ENCODE measurements at regions not wholly inside any gene's neighbourhood (a gene's known extent, or its start where the extent isn't known, plus 50 kb on each side); places are given as distances from the start of the nearest gene placed in this dataset.

- Histone ChIP-seq H3K4me3 (IDR thresholded peaks at IDR 0.05; ENCODE audit: insufficient read depth, low read depth, low read length) (no peak overlapping the region), H3K4me2 (no peak overlapping the region), H3K79me2 (ENCODE audit: insufficient read depth, low read depth) (no peaks in the 10 kb centered on the region), H3K4me1 (ENCODE audit: low read depth, poor library complexity, severe bottlenecking) (no peaks in the 10 kb centered on the region), H3K36me3 (ENCODE audit: insufficient read depth) (no peaks in the 10 kb centered on the region), H3K27me3 (ENCODE audit: insufficient read depth, low read depth) (no peaks in the 10 kb centered on the region), H3K9ac (no peak overlapping the region), H4K20me1 (ENCODE audit: insufficient read depth) (no peaks in the 10 kb centered on the region), H3K27ac (no peak overlapping the region), H2AFZ (ENCODE audit: low read depth) (no peak overlapping the region)
- no peak for TF ChIP-seq CTCF (conservative IDR thresholded peaks at IDR 0.05; ENCODE audit: low read depth, low read length)
These were observed 426.8 kb downstream of the PPARGC1A start for GRCh38 chr4:23463071-23463470.

DNA sequence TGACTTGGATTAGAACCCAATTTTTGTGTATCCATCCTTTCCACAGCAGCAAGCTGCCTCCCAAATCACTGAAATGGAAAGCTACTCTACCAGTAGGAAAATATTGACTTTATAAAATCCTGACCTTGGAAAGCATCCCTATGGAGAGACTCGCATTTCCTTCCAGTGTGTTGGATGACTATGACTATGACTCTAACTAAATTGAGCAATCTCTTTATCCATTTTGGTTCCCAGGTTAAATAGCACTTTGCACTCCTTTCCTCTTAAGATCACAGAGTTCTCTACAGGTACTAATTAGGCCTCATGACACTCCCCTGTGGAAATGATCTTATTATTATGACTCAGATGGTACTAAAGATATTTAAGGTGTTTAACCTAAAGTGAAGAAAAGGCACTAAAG is 431.8 kb downstream of the PPARGC1A start:
- H3K27me3 ChIP-seq (ENCODE audit: insufficient read depth, low read depth): no peaks in the 10 kb centered on the region
- no peak overlapping the region for H3K4me3 ChIP-seq (IDR thresholded peaks at IDR 0.05; ENCODE audit: insufficient read depth, low read depth, low read length)
- no peak overlapping the region for H3K4me2 ChIP-seq
- no peaks in the 10 kb centered on the region for H4K20me1 ChIP-seq (ENCODE audit: insufficient read depth)
- no peak overlapping the region for H3K9ac ChIP-seq
- H3K79me2 ChIP-seq (ENCODE audit: insufficient read depth, low read depth): no peaks in the 10 kb centered on the region
- H3K36me3 ChIP-seq (ENCODE audit: insufficient read depth): no peaks in the 10 kb centered on the region
- no peaks in the 10 kb centered on the region for H3K4me1 ChIP-seq (ENCODE audit: low read depth, poor library complexity, severe bottlenecking)
- no peak overlapping the region for H2AFZ ChIP-seq (ENCODE audit: low read depth)
- TF ChIP-seq CTCF (conservative IDR thresholded peaks at IDR 0.05; ENCODE audit: low read depth, low read length): no peak
- no peak overlapping the region for H3K27ac ChIP-seq

GRCh38 chr4:23456864-23457263 is 433.0 kb downstream of the PPARGC1A start:
- no peaks in the 10 kb centered on the region for H3K4me1 ChIP-seq (ENCODE audit: low read depth, poor library complexity, severe bottlenecking)
- H3K79me2 ChIP-seq (ENCODE audit: insufficient read depth, low read depth): no peaks in the 10 kb centered on the region
- no peak for TF ChIP-seq CTCF (conservative IDR thresholded peaks at IDR 0.05; ENCODE audit: low read depth, low read length)
- H3K4me3 ChIP-seq (IDR thresholded peaks at IDR 0.05; ENCODE audit: insufficient read depth, low read depth, low read length): no peak overlapping the region
- H3K27ac ChIP-seq: no peak overlapping the region
- no peaks in the 10 kb centered on the region for H3K27me3 ChIP-seq (ENCODE audit: insufficient read depth, low read depth)
- H2AFZ ChIP-seq (ENCODE audit: low read depth): no peak overlapping the region
- H3K36me3 ChIP-seq (ENCODE audit: insufficient read depth): no peaks in the 10 kb centered on the region
- no peaks in the 10 kb centered on the region for H4K20me1 ChIP-seq (ENCODE audit: insufficient read depth)
- H3K4me2 ChIP-seq: no peak overlapping the region
- no peak overlapping the region for H3K9ac ChIP-seq

GRCh38 chr4:23455456-23456158 is 434.2 kb downstream of the PPARGC1A start:
- Histone ChIP-seq H3K79me2 (ENCODE audit: insufficient read depth, low read depth) (no peaks in the 10 kb centered on the region), H3K36me3 (ENCODE audit: insufficient read depth) (no peaks in the 10 kb centered on the region), H3K27me3 (ENCODE audit: insufficient read depth, low read depth) (no peaks in the 10 kb centered on the region), H4K20me1 (ENCODE audit: insufficient read depth) (no peaks in the 10 kb centered on the region), H2AFZ (ENCODE audit: low read depth) (no peak overlapping the region), H3K4me3 (IDR thresholded peaks at IDR 0.05; ENCODE audit: insufficient read depth, low read depth, low read length) (no peak overlapping the region), H3K4me2 (no peak overlapping the region), H3K9ac (no peak overlapping the region), H3K4me1 (ENCODE audit: low read depth, poor library complexity, severe bottlenecking) (no peaks in the 10 kb centered on the region), H3K27ac (no peak overlapping the region)
- no peak for TF ChIP-seq CTCF (conservative IDR thresholded peaks at IDR 0.05; ENCODE audit: low read depth, low read length)
